ENCODE measurements at regions not wholly inside any gene's neighbourhood (a gene's known extent, or its start where the extent isn't known, plus 50 kb on each side); places are given as distances from the start of the nearest gene placed in this dataset.
A peak's percentile ranks its signal among the peaks of the same experiment; 100 is the strongest.

DNA sequence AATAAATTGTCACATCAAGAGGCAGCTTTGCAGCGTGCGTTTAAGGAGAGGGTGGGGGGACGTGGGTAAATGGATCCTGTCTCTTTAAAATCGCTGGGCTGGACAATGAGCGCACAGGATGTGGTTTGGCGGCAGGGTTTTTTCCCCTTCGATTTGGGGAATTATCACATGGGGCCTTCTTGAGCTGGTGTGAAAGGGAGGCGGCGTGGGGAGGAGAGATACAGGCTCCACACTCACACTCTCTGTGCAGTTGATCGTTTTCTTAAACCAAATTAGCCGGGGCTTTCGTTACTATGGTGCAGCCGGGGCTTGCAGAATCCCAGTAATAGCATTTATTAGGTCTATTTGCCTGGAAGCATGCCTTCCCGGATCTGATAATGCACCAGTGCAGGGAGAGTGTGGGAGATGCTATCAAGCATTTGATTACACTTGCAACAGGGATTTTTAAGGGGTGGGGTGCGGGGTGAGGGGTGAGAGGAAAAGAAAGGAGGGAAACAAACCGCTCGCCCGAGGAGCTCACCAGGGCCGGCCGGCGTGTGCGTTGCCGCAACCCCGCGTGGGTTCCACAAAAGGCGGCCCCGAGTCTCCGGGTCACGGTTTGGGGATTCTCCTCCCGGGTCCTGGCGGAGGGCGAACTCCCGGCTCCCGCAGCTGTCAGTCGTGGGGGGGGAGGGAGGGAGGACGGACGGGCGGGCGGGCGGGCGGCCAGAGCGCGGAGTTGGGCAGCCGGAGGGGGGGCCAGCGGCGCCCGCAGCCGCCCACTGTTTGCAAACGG is 58.8 kb upstream of the GSE1 start:
- Histone ChIP-seq H2AFZ (replicated peaks; ENCODE audit: low read length, poor library complexity) (peak overlapping the region; percentile 89), H3K27ac (ENCODE audit: insufficient read depth, low read length) (peak overlapping the region; percentile 78), H3K9ac (ENCODE audit: low read depth, low read length) (peak overlapping the region; percentile 84), H4K91ac (ENCODE audit: insufficient read depth, low read depth, low read length) (peak overlapping the region; percentile 85), H3K14ac (replicated peaks; ENCODE audit: low read depth, low read length) (peak overlapping the region; percentile 77), H3K36me3 (ENCODE audit: control insufficient read depth, insufficient read depth, low read length) (no peaks in the 10 kb centered on the region), H3K23ac (ENCODE audit: low read depth, low read length) (peak overlapping the region; percentile 88), H3K27me3 (ENCODE audit: control insufficient read depth, insufficient read depth, low read length) (no peaks in the 10 kb centered on the region), H4K5ac (ENCODE audit: low read depth, low read length) (peak overlapping the region; percentile 8; the same call in 1 of the 2 replicates), H3K4me2 (ENCODE audit: low read depth, low read length) (peak overlapping the region; percentile 86), H3K56ac (ENCODE audit: extremely low read depth, insufficient read depth, low read length) (peak overlapping the region; percentile 84), H3K4me1 (ENCODE audit: control insufficient read depth, insufficient read depth, low read length) (peaks cover 10% of the 10 kb centered on the region), H2AK9ac (replicated peaks; ENCODE audit: low read depth, low read length, poor library complexity) (peak overlapping the region; percentile 98), H2BK120ac (ENCODE audit: low read depth, low read length) (peak overlapping the region; percentile 64), H3K4ac (ENCODE audit: low read depth, low read length) (peak overlapping the region; percentile 83), H3K9me1 (ENCODE audit: insufficient read depth, low read length) (no peaks in the 10 kb centered on the region), H3K18ac (ENCODE audit: low read depth, low read length) (peak overlapping the region; percentile 7; the same call in 1 of the 2 replicates), H2BK20ac (ENCODE audit: low read depth, low read length) (0 out of 2 replicates have a peak overlapping the region, but pooled peaks have one; percentile 21), H4K20me1 (ENCODE audit: insufficient read depth, low read length) (peaks cover 33% of the 10 kb centered on the region), H2BK15ac (ENCODE audit: low read depth, low read length) (peak overlapping the region; percentile 33; the same call in 1 of the 3 replicates), H3K4me3 (ENCODE audit: insufficient read depth, low read depth, low read length) (peak overlapping the region; percentile 93), H3K79me1 (ENCODE audit: low read depth in 1 of 2, low read length in 2 of 2) (peaks cover 6 to 52% of the 10 kb centered on the region in 2 experiments; a peak in 3 of 4 replicates), H4K8ac (ENCODE audit: low read depth in 2 of 2, low read length in 2 of 2) (peak overlapping the region; percentile 16 to 65; a peak in 3 of 4 replicates), H3K9me3 (ENCODE audit: control insufficient read depth, insufficient read depth, low read length) (no peaks in the 10 kb centered on the region), H2BK5ac (ENCODE audit: low read depth, low read length, poor library complexity, severe bottlenecking) (peak overlapping the region; percentile 89), H2AK5ac (ENCODE audit: low read depth, low read length) (peak overlapping the region; percentile 82)
- WGBS, 2 experiments (ENCODE audit: extremely low coverage in 2 of 2, insufficient read length in 1 of 2) = 0% methylated on average over 4 of the region's 49 CpGs; no CpG with 5 or more reads in 1 of the 2 experiments
- in situ Hi-C loops (cut with MboI; ENCODE audit: low sequenced_read_pairs) (no loop called here), dilution Hi-C loops (cut with HindIII; ENCODE audit: low sequenced_read_pairs, unreplicated experiment) (no loop called here), intact Hi-C loops (cut with micrococcal nuclease) (loop anchor here (1.0 to 10.0 kb wide), 2 partner anchors 39 to 160 kb away; no protein-coding TSS in a partner anchor)
- ChIA-PET CTCF (interaction anchor here (0.6 kb wide), 1 partner anchor 16 kb away, joined by 3 read pairs; no protein-coding TSS in a partner anchor), POLR2A (ENCODE audit: unreplicated experiment) (interaction anchor here (0.6 to 1.0 kb wide), 3 partner anchors 21 to 158 kb away, joined by 4 read pairs; no protein-coding TSS in a partner anchor)
- 0 out of 2 replicates have a peak, but pooled peaks have one; percentile 41 for TF ChIP-seq MAZ (IDR thresholded peaks at IDR 0.05; ENCODE audit: borderline replicate concordance, low read depth, low read length)
- TF ChIP-seq POLR2A (IDR thresholded peaks at IDR 0.05; ENCODE audit: low read depth, low read length) = no peak
- 0 out of 2 replicates have a peak, but pooled peaks have one; percentile 23 for TF ChIP-seq CHD1 (IDR thresholded peaks at IDR 0.05; ENCODE audit: low read depth, low read length)
- DNase-seq (peak; percentile 80), ATAC-seq (ENCODE audit: low read depth) (peak; percentile 38)
- BruUV-seq (replicated peaks) = no TSS peak

Measured in IMR-90 (cell line).